Activated CD4-positive, alpha-beta T cell treated with anti-CD3 and anti-CD28 coated beads, Interleukin-2, Interleukin-4, amounts not matched to agents 100 ng/mL and 50 ng/mL, durations not matched to agents 16 hours and 8 hours (primary cell): ENCODE measurements at regions not wholly inside any gene's neighbourhood (a gene's known extent, or its start where the extent isn't known, plus 50 kb on each side); places are given as distances from the start of the nearest gene placed in this dataset.

Experiments
- DNase-seq: peaks from one replicate; pipeline ENCODE4 v3.0.0-alpha.2; 2020; ENCODE audit warnings: low spot score

DNA sequence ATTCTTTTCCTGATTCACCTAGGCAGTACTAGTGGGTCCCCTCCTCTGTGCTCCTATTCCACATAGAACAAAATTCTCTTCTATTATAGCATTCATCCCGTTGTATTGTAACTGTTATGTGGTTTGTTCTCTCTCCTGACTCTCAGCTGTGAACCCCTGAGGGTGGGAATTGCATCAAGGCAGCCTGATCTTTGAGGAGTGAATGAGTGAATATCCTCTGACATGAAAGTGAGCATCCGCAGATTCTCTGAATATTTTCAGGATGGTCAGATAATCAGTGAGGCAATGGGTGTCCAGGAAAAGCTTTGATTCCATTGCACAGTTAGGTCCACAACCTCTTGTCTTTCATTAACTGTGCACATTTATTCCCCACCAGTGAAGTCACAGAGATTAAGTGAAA, 67.6 kb upstream of the SLC22A23 start:
- no peak for DNase-seq

DNA sequence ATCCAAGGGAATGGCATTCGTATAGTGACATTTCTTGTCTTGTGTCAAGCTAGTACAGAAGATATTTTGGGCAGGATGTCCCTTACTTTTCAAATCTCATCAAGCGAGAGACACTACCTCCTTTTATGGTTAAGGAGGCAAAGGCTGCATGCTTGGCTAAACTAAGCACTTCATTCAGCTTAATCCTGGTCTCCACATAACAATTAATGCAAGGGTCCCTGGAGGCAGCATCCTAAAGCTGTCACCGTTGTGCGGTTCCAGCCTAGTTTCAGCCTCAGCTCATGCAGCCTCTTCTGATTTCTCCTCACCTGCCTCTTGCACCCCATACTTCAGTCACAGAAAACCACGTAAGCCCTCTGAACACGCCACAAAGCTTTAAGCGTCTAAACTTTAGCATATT, 67.1 kb upstream of the SLC22A23 start:
- no peak for DNase-seq

- no peak for DNase-seq
Observed at GRCh38 chr6:3523271-3523670, 66.4 kb upstream of the SLC22A23 start.

GRCh38 chr6:3522561-3523260, 65.9 kb upstream of the SLC22A23 start:
- no peak for DNase-seq

DNA sequence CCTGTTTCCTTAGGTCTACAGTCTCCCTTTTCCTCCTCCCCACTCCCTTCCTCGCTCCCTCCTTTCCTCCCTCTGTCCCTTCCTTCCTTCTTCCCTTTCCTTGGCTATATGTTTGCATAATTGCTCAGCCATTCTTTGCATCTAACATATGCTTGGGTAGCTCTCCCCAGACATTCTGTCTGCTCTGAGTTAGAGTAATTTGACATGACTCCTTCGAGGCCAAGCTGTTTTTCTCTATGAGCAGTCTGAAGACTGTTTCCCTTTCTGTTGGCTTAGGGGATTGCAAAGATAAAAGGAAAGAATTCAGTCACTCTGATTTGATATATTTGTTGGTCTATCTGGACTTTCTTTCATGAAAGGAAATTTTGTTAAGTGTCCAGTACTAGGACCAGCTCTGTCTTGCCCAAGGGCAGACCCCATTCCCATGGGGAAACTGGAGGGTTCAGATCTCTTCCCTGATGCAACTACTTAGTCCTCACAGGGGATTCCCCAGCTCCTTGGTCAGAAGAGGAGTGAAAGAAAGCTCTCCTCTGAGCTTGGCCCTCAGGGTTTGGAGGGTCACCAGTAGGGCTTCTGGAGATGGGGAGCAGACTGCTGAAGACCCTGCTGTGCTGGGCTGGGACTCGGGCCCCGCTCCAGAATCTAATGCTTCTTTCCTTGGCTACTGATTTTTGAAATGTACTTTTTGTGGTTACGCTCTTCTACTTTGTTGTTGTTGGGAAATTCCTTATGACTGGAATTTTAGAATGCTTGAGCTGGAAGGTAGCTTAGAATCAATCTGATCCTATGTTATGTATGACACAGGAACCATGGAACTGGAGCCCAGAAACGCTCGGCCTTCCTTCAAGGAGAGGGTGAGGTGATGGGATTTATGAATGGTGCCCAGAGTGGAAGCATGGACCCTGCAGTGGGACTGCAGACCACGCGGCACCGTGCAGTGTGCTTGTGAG, 63.7 kb upstream of the SLC22A23 start:
- no peak for DNase-seq

DNA sequence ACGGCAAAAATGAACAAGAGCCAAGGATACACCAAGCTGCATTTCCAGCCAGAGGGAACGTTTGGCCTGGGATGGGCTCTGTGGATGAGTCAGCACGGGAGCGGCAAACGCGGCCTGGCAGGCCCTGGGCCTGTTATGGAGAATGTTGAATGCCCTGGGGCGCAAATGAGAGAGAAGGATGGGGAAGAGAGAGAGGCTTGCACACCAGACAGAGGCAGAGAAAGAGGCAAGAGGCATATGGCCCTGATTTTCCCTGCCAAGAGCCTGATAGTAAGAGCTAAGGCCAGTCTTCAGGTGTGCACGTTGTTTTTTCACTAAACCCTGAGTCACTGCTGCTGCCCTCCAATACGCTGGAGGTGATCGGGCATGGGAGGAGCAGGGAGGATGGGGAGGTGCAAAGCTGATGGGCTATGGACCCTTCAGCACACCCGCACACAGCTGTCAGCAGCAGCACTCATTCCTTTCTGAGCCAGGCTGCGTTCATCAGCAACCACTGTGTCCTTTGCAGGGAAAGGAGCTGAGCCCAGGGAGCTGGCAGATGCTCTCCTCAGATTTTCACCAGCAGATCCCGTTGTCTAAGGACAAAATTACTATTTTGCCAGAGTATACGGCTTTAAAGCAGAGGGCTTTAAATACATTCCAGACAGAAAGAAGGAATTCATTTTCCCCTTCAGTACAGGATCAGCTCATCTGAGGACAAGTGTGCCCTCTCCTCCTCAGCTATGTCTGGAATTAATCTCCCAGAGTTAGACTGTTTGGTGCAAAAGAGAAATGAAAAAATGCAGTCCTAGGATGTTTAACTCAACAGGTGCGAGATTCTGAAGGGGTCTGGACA, 61.7 kb upstream of the SLC22A23 start:
- no peak for DNase-seq

GRCh38 chr6:3517350-3517749, 60.5 kb upstream of the SLC22A23 start:
- DNase-seq: no peak

GRCh38 chr6:3516092-3516491, 59.2 kb upstream of the SLC22A23 start:
- no peak for DNase-seq

- no peak for DNase-seq
Observed at GRCh38 chr6:3515669-3516068, 58.8 kb upstream of the SLC22A23 start.

- no peak for DNase-seq
Observed at GRCh38 chr6:3513416-3513815, 56.6 kb upstream of the SLC22A23 start.

DNA sequence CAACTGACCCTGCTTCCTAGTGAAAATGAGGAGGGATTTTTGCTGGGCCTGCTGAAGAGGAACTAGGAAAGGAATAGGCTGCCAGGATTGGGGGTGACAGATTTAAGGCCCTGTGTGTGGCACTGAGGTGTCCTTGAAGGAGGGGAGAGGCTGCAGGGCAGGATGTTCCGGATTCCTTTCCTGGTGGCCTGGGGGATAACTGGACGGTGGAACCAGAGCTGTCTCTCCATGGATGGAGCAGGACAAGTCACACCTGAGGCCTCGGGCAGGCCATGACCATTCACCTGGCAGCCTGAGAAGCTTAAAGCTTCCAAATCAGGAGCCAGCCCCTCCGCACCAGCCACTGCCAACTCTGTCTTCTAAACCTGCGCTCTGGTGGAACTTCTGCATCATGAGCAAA, 56.0 kb upstream of the SLC22A23 start:
- no peak for DNase-seq

GRCh38 chr6:3510617-3511016, 53.8 kb upstream of the SLC22A23 start:
- DNase-seq: no peak

GRCh38 chr6:3510178-3510577, 53.3 kb upstream of the SLC22A23 start:
- DNase-seq: no peak

DNA sequence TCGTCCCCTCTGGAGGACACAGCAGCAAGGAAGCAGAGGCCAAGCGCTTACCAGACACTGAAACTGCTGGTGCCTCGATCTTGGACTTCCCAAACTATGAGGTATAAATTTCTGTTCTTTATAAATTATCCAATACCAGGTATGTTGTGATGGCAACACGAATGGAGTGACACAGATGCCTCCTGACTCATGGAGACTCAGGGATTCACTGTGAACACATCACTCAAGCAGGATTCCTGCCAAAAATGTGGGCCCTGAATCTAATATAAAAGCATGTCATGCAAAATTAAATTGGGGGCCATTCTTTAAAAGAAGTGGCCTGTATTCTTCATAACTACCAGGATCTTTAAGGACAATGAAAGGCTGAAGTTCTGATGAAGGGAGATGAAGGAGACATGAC, 52.5 kb upstream of the SLC22A23 start:
- no peak for DNase-seq

- DNase-seq: no peak
Observed at GRCh38 chr6:3506751-3507383, 50.0 kb upstream of the SLC22A23 start.
